B cell (primary cell): ENCODE measurements at regions not wholly inside any gene's neighbourhood (a gene's known extent, or its start where the extent isn't known, plus 50 kb on each side); places are given as distances from the start of the nearest gene placed in this dataset.

Experiments
- ATAC-seq: fragments of 200-7000 bp; cut with Tn5 transposase; one replicate; pipeline ENCODE4 v1.10.0; 2021; ENCODE audit warnings: low read depth, mild to moderate bottlenecking, moderate number of reproducible peaks, moderate library complexity
- CTCF ChIA-PET: fragments of 350-600 bp; sonication (Branson Sonifier 250); formaldehyde crosslinking; loops from one replicate; lab custom pipeline; 2021; ENCODE audit warnings: antibody characterized with exemption, inconsistent platforms; lab: Charles Lee
- POLR2A ChIA-PET: fragments of 350-600 bp; sonication (Branson Sonifier 250); formaldehyde crosslinking; loops from one replicate; lab custom pipeline; 2021; ENCODE audit warnings: antibody characterized with exemption; lab: Charles Lee
- DNase-seq: peaks from one replicate; pipeline ENCODE4 v3.0.0; 2013
- H2AFZ ChIP-seq: 2 replicates; pipeline ENCODE4 v1.6.1; 2012; ENCODE audit warnings: mild to moderate bottlenecking, low read depth, low read length; ENCODE audit not compliant: insufficient read depth, poor library complexity, severe bottlenecking
- H3K27ac ChIP-seq, 2 donors: 1 replicate in 1 of 2; 2 replicates in 1 of 2; pipeline ENCODE4 v1.5.1; 2012 to 2013; ENCODE audit warnings: low read length in 2 of 2, mild to moderate bottlenecking in 2 of 2, moderate library complexity in 1 of 2
- H3K27me3 ChIP-seq, 4 experiments: fragments of 200-600 bp in 1 of 4; sonication (generic) in 1 of 4; replicated peaks in 1 of 4; 1 replicate in 2 of 4; 2 replicates in 2 of 4; pipeline versions ENCODE4 v1.6.1 to v1.7.0; 2013 to 2016; ENCODE audit warnings: low read length in 3 of 4, mild to moderate bottlenecking in 2 of 4, mixed read lengths in 1 of 4, moderate library complexity in 1 of 4; ENCODE audit not compliant: insufficient read depth in 4 of 4, control insufficient read depth in 3 of 4; ENCODE audit errors: control extremely low read depth in 1 of 4
- H3K36me3 ChIP-seq, 2 experiments: replicated peaks in 1 of 2; 1 replicate in 1 of 2; 2 replicates in 1 of 2; pipeline versions ENCODE4 v1.6.1 to v1.7.1; 2013; ENCODE audit warnings: low read length in 1 of 2; ENCODE audit not compliant: insufficient read depth in 2 of 2, control insufficient read depth in 1 of 2; ENCODE audit errors: control extremely low read depth in 1 of 2, extremely low read depth in 1 of 2
- H3K4me1 ChIP-seq, 2 donors: fragments of 200-600 bp in 1 of 2; sonication (generic) in 1 of 2; 1 replicate in 1 of 2; 2 replicates in 1 of 2; pipeline versions ENCODE4 v1.5.1 to v1.6.1; 2013 to 2017; ENCODE audit warnings: low read length in 2 of 2; ENCODE audit not compliant: control insufficient read depth in 2 of 2, insufficient read depth in 2 of 2
- H3K4me2 ChIP-seq: replicated peaks from 2 replicates; pipeline ENCODE3; 2012; ENCODE audit warnings: mild to moderate bottlenecking, low read depth, low read length; ENCODE audit not compliant: poor library complexity, severe bottlenecking
- H3K4me3 ChIP-seq, 5 experiments: fragments of 200-600 bp in 1 of 5; sonication (generic) in 1 of 5; 1 replicate in 3 of 5; 2 replicates in 2 of 5; pipeline versions ENCODE4 v1.5.1 to v1.7.0; 2011 to 2016; ENCODE audit warnings: low read length in 4 of 5, mild to moderate bottlenecking in 4 of 5, low read depth in 2 of 5, control low read depth in 1 of 5, moderate library complexity in 1 of 5; ENCODE audit not compliant: insufficient read depth in 1 of 5; ENCODE audit errors: control extremely low read depth in 1 of 5, extremely low read depth in 1 of 5
- H3K79me2 ChIP-seq: fragments of 200-600 bp; sonication (generic); one replicate; pipeline ENCODE4 v1.6.0; 2016; ENCODE audit warnings: low read length; ENCODE audit not compliant: control insufficient read depth, insufficient read depth
- H3K9ac ChIP-seq: fragments of 200-600 bp; sonication (generic); 2 replicates; pipeline ENCODE4 v1.6.1; 2017; ENCODE audit warnings: mild to moderate bottlenecking, low read length, moderate library complexity
- H3K9me3 ChIP-seq, 3 donors: one replicate each; pipeline versions ENCODE4 v1.6.1 to v1.7.1; 2013; ENCODE audit warnings: low read length in 2 of 3; ENCODE audit not compliant: control insufficient read depth in 2 of 3, insufficient read depth in 1 of 3; ENCODE audit errors: control extremely low read depth in 1 of 3
- H4K20me1 ChIP-seq: 2 replicates; pipeline ENCODE4 v1.6.0; 2012; ENCODE audit warnings: mild to moderate bottlenecking, low read length; ENCODE audit not compliant: insufficient read depth, control insufficient read depth, poor library complexity, severe bottlenecking
- H3K27ac Mint-ChIP-seq: one replicate; pipeline ENCODE4 v1.8.0; 2021; ENCODE audit warnings: mixed read lengths
- H3K27me3 Mint-ChIP-seq: one replicate; pipeline ENCODE4 v1.8.0; 2021; ENCODE audit warnings: mixed read lengths
- H3K4me1 Mint-ChIP-seq: one replicate; pipeline ENCODE4 v1.8.0; 2021; ENCODE audit warnings: mixed read lengths
- H3K4me3 Mint-ChIP-seq: one replicate; pipeline ENCODE4 v1.8.0; 2021; ENCODE audit warnings: mixed read lengths
- H3K9me3 Mint-ChIP-seq: one replicate; pipeline ENCODE4 v1.8.0; 2022; ENCODE audit warnings: mixed read lengths; ENCODE audit not compliant: insufficient read depth
- EZH2 ChIP-seq: IDR thresholded peaks from 2 replicates; pipeline ENCODE4 v1.6.1; 2012; ENCODE audit warnings: borderline replicate concordance, low read depth, mild to moderate bottlenecking, moderate library complexity, low read length; ENCODE audit not compliant: insufficient read depth, poor library complexity, severe bottlenecking
- WGBS: methylation state at CpG from one replicate; pipeline ENCODE4 v1.1.5; 2013; ENCODE audit warnings: missing lambda C conversion rate; ENCODE audit not compliant: insufficient coverage; 5-methylcytosine and 5-hydroxymethylcytosine counted together
- intact Hi-C: fragments of 100-400 bp; cut with micrococcal nuclease; formaldehyde crosslinking; loops from one replicate; pipeline ENCODE4 v1.10.0; 2022
- TF ChIP-seq, protein P1 (sequence below): fragments of 200-600 bp; IDR thresholded peaks from one replicate; pipeline ENCODE4 v1.8.0; 2022; ENCODE audit warnings: antibody characterized with exemption, mild to moderate bottlenecking

DNA sequence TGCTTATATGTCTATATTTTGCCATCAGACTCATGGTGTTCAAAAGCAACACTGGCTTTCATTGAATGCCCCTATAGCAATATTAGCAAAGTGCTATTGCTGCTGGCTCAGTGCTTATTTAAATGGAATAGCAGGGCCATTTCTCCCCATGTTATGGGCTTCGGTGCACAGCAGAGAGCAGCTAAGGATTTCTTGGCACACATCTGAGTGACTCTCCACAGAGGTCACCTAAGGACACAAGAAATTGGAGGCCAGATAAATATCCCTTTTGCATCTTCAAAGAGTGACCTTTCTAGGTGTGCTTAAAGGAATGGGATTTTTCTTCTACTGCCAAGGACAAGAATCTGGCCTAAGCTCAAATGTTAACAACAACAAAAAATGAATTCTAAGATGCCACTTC, 751.8 kb downstream of the CDH11 start:
- no peaks in the 10 kb centered on the region for H4K20me1 ChIP-seq

DNA sequence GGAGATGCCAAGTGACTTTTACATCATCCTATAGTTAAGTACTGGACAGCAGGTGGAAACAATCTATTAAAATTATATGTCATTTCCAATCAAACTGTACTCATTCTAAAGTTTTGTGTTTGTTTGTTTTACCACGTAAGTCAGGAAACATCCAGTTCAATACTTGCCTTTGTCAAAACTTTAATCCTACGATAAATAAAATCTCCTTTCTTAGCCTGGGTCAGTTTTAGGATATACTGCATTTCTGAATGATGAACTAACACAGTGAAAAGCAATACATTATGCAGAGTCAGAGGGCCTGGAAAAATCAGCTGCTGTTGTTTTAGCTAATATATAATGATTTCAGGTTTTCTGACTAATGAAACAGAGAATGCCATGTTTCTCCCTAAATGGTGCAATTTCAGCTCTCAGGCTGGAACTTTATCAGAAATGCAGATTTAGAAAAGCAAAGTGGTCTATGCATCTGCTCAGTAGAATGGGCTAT, 756.4 kb downstream of the CDH11 start:
- Mint-ChIP-seq H3K4me3 (no peak overlapping the region), H3K9me3 (no peaks in the 10 kb centered on the region), H3K4me1 (no peaks in the 10 kb centered on the region), H3K27ac (no peak overlapping the region), H3K27me3 (no peaks in the 10 kb centered on the region)
- WGBS = no CpG with 5 or more reads among the region's 2 CpGs
- Histone ChIP-seq H3K4me3 (no peak overlapping the region), H3K27me3 (no peaks in the 10 kb centered on the region), H3K4me2 (no peak overlapping the region), H3K79me2 (no peaks in the 10 kb centered on the region), H3K9ac (no peak overlapping the region), H4K20me1 (no peaks in the 10 kb centered on the region), H2AFZ (no peak overlapping the region), H3K36me3 (no peaks in the 10 kb centered on the region), H3K27ac (no peak overlapping the region), H3K4me1 (no peaks in the 10 kb centered on the region), H3K9me3 (no peaks in the 10 kb centered on the region)
- intact Hi-C loops = no loop called here
- ChIA-PET CTCF (no interaction called here), POLR2A (no interaction called here)
- ATAC-seq (no peak), DNase-seq (no peak)
- TF ChIP-seq, protein P1, sequence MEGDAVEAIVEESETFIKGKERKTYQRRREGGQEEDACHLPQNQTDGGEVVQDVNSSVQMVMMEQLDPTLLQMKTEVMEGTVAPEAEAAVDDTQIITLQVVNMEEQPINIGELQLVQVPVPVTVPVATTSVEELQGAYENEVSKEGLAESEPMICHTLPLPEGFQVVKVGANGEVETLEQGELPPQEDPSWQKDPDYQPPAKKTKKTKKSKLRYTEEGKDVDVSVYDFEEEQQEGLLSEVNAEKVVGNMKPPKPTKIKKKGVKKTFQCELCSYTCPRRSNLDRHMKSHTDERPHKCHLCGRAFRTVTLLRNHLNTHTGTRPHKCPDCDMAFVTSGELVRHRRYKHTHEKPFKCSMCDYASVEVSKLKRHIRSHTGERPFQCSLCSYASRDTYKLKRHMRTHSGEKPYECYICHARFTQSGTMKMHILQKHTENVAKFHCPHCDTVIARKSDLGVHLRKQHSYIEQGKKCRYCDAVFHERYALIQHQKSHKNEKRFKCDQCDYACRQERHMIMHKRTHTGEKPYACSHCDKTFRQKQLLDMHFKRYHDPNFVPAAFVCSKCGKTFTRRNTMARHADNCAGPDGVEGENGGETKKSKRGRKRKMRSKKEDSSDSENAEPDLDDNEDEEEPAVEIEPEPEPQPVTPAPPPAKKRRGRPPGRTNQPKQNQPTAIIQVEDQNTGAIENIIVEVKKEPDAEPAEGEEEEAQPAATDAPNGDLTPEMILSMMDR = no peak
- no peak for TF ChIP-seq EZH2

More for the DNA sequence above, 751.8 kb downstream of the CDH11 start:
- DNase-seq (no peak), ATAC-seq (no peak)
- CTCF ChIA-PET = no interaction called here
- Mint-ChIP-seq H3K27me3 (no peaks in the 10 kb centered on the region), H3K9me3 (no peaks in the 10 kb centered on the region), H3K4me1 (no peaks in the 10 kb centered on the region), H3K27ac (no peak overlapping the region), H3K4me3 (no peak overlapping the region)
- H3K79me2 ChIP-seq = no peaks in the 10 kb centered on the region
- no peak overlapping the region for H3K27ac ChIP-seq
- no peaks in the 10 kb centered on the region for H3K9me3 ChIP-seq
- H3K27me3 ChIP-seq = no peaks in the 10 kb centered on the region
- POLR2A ChIA-PET = no interaction called here
- intact Hi-C loops = no loop called here
- TF ChIP-seq, protein P1 = no peak
- no peak for TF ChIP-seq EZH2
- H3K36me3 ChIP-seq = no peaks in the 10 kb centered on the region
- no peak overlapping the region for H2AFZ ChIP-seq
- no peaks in the 10 kb centered on the region for H3K4me1 ChIP-seq
- WGBS = 78% methylated on average over 1 of the region's 1 CpG
- no peak overlapping the region for H3K4me2 ChIP-seq
- H3K9ac ChIP-seq = no peak overlapping the region
- H3K4me3 ChIP-seq = no peak overlapping the region
